SW480 (cell line): ENCODE measurements at regions not wholly inside any gene's neighbourhood (a gene's known extent, or its start where the extent isn't known, plus 50 kb on each side); places are given as distances from the start of the nearest gene placed in this dataset.
"Not testable (repeated sequence)": the region's sequence is repeated elsewhere in the genome, so short reads cannot be mapped to it uniquely, and the experiment has no call there.

Source experiments
- DNase-seq: peaks from one replicate; pipeline ENCODE4 v3.0.0-alpha.2; 2016; ENCODE audit warnings: low spot score

GRCh38 chr6:115241373-115241772 lies 819.3 kb downstream of the FRK start:
- DNase-seq: no peak

GRCh38 chr6:115221198-115221597 lies 839.5 kb downstream of the FRK start:
- no peak for DNase-seq

GRCh38 chr6:115220551-115221159 lies 840.0 kb downstream of the FRK start:
- DNase-seq: no peak

GRCh38 chr6:115219645-115220044 lies 841.0 kb downstream of the FRK start:
- no peak for DNase-seq

- no peak for DNase-seq
Observed at GRCh38 chr6:115216835-115217234, 843.9 kb downstream of the FRK start.

GRCh38 chr6:115214283-115214682 lies 846.4 kb downstream of the FRK start:
- peak; percentile 0 for DNase-seq

GRCh38 chr6:115203381-115203780 lies 857.3 kb downstream of the FRK start:
- DNase-seq: no peak

GRCh38 chr6:115194981-115195638 lies 852.3 kb upstream of the HS3ST5 start:
- no peak for DNase-seq

- no peak for DNase-seq
Observed at GRCh38 chr6:115191989-115192388, 849.2 kb upstream of the HS3ST5 start.

- no peak for DNase-seq
Observed at GRCh38 chr6:115190534-115190933, 847.7 kb upstream of the HS3ST5 start.

GRCh38 chr6:115175456-115175855 lies 832.6 kb upstream of the HS3ST5 start:
- DNase-seq: not testable (repeated sequence)

GRCh38 chr6:115165912-115166311 lies 823.1 kb upstream of the HS3ST5 start:
- DNase-seq: not testable (repeated sequence)

GRCh38 chr6:115159733-115160132 lies 816.9 kb upstream of the HS3ST5 start:
- no peak for DNase-seq

- DNase-seq: no peak
Observed at GRCh38 chr6:115137910-115138309, 795.1 kb upstream of the HS3ST5 start.

- DNase-seq: peak; percentile 29
Observed at GRCh38 chr6:115133790-115134189, 791.0 kb upstream of the HS3ST5 start.

- DNase-seq: no peak
Observed at GRCh38 chr6:115131709-115132490, 789.1 kb upstream of the HS3ST5 start.

- not testable (repeated sequence) for DNase-seq
Observed at GRCh38 chr6:115121513-115121912, 778.7 kb upstream of the HS3ST5 start.

- no peak for DNase-seq
Observed at GRCh38 chr6:115120391-115120790, 777.6 kb upstream of the HS3ST5 start.

- DNase-seq: no peak
Observed at GRCh38 chr6:115091461-115091860, 748.6 kb upstream of the HS3ST5 start.

GRCh38 chr6:115078555-115078954 lies 735.7 kb upstream of the HS3ST5 start:
- DNase-seq: no peak

GRCh38 chr6:115071962-115072361 lies 729.1 kb upstream of the HS3ST5 start:
- DNase-seq: no peak

- DNase-seq: no peak
Observed at GRCh38 chr6:115067690-115068447, 725.0 kb upstream of the HS3ST5 start.
